Breast epithelium (tissue), 4 donors: ENCODE measurements at regions not wholly inside any gene's neighbourhood (a gene's known extent, or its start where the extent isn't known, plus 50 kb on each side); places are given as distances from the start of the nearest gene placed in this dataset.

Source experiments
- DNase-seq, 2 donors: peaks; one replicate each; pipeline ENCODE4 v3.0.0-alpha.2; 2019; ENCODE audit warnings: low spot score in 2 of 2
- H3K27ac ChIP-seq, 2 donors: fragments of 200-600 bp; sonication (generic) in 1 of 2; one replicate each; pipeline ENCODE4 v1.5.1; 2016 to 2019; ENCODE audit warnings: mild to moderate bottlenecking in 1 of 2
- H3K27me3 ChIP-seq, 2 donors: fragments of 200-600 bp; sonication (generic) in 1 of 2; one replicate each; pipeline versions ENCODE4 v1.5.1 to v1.6.0; 2017 to 2019; ENCODE audit warnings: control low read depth in 1 of 2, mild to moderate bottlenecking in 1 of 2
- H3K36me3 ChIP-seq: fragments of 200-600 bp; one replicate; pipeline ENCODE4 v1.5.1; 2019
- H3K4me1 ChIP-seq, 2 donors: fragments of 200-600 bp; sonication (generic); one replicate each; pipeline ENCODE4 v1.5.1; 2016 to 2019; ENCODE audit warnings: control low read depth in 1 of 2
- H3K4me3 ChIP-seq, 3 donors: fragments of 200-600 bp; sonication (generic); 1 replicate in 2 of 3; 2 replicates in 1 of 3; pipeline ENCODE4 v1.5.1; 2016 to 2019; ENCODE audit warnings: mild to moderate bottlenecking in 3 of 3, moderate library complexity in 2 of 3
- H3K9me3 ChIP-seq, 2 donors: fragments of 200-600 bp; sonication (generic) in 1 of 2; one replicate each; pipeline ENCODE4 v1.5.1; 2016 to 2019; ENCODE audit warnings: control low read depth in 1 of 2
- POLR2A ChIP-seq: fragments of 450-650 bp; IDR thresholded peaks from one replicate; pipeline ENCODE4 v1.6.1; 2016; ENCODE audit warnings: antibody characterized with exemption, mild to moderate bottlenecking, moderate library complexity
- POLR2AphosphoS5 ChIP-seq, 3 donors: sonication (generic); formaldehyde crosslinking; IDR thresholded peaks; one replicate each; pipeline ENCODE4 v1.6.1; 2017; ENCODE audit warnings: antibody characterized with exemption in 3 of 3
- intact Hi-C: fragments of 100-400 bp; cut with DNase I; formaldehyde crosslinking; loops from one replicate; pipeline ENCODE4 v1.15.1; 2023; ENCODE audit warnings: low total_unique reads
- TF ChIP-seq, protein P1 (sequence below), 3 donors: fragments of 450-650 bp; IDR thresholded peaks; one replicate each; pipeline ENCODE4 v1.5.1; 2016 to 2017; ENCODE audit warnings: antibody characterized with exemption in 3 of 3, mild to moderate bottlenecking in 3 of 3, moderate library complexity in 3 of 3

DNA sequence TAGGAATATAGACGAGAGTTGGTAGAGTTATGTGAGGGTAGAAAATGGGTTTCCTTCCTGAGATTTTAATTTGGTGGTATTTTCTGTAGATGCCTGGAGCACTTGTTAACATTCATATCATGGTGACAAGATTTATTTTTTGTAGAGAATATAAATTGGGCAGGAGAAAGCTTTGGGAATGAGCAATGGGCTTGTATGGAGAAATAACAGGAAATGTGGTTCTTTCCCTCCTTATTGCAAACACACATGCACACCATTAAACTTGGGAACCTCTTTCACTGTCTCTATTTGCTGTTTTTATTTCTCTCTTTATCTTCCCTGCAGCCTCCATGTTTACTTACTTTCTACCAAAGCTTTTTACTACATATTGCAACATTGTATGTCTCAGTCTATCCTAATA, 1653.6 kb downstream of the OLFM4 start:
- Histone ChIP-seq H3K27ac (no peak overlapping the region), H3K4me3 (no peak overlapping the region), H3K4me1 (no peaks in the 10 kb centered on the region), H3K9me3 (no peaks in the 10 kb centered on the region), H3K27me3 (no peaks in the 10 kb centered on the region), H3K36me3 (no peaks in the 10 kb centered on the region)
- TF ChIP-seq POLR2AphosphoS5 (IDR thresholded peaks at IDR 0.05) (no peak), POLR2A (no peak)
- TF ChIP-seq, protein P1, sequence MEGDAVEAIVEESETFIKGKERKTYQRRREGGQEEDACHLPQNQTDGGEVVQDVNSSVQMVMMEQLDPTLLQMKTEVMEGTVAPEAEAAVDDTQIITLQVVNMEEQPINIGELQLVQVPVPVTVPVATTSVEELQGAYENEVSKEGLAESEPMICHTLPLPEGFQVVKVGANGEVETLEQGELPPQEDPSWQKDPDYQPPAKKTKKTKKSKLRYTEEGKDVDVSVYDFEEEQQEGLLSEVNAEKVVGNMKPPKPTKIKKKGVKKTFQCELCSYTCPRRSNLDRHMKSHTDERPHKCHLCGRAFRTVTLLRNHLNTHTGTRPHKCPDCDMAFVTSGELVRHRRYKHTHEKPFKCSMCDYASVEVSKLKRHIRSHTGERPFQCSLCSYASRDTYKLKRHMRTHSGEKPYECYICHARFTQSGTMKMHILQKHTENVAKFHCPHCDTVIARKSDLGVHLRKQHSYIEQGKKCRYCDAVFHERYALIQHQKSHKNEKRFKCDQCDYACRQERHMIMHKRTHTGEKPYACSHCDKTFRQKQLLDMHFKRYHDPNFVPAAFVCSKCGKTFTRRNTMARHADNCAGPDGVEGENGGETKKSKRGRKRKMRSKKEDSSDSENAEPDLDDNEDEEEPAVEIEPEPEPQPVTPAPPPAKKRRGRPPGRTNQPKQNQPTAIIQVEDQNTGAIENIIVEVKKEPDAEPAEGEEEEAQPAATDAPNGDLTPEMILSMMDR (IDR thresholded peaks at IDR 0.05), result no peak
- intact Hi-C loops, result no loop called here
- DNase-seq, result no peak

DNA sequence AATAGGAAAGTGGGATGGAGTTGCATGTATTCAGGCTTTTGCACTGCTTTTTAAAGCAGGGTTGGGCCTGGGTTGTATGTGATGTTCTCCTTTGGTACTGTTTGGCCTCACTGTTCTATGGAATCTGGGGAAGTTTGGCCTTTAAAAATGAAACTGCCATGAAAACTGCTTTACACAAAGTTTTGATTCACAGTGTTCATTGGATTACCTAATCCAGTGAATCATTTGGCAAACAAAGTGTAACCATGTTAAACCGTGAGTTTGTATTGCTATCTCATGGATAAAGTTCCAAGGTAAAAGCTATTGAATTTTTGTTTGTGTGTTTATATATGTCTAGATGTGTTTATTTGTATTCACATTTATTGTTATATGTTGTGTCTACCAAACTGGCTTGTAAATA, 1658.6 kb downstream of the OLFM4 start:
- TF ChIP-seq POLR2AphosphoS5 (IDR thresholded peaks at IDR 0.05), result no peak
- TF ChIP-seq POLR2A, result no peak
- TF ChIP-seq, protein P1 (IDR thresholded peaks at IDR 0.05), result no peak
- no peak for DNase-seq
- H3K9me3 ChIP-seq, result no peaks in the 10 kb centered on the region
- no peaks in the 10 kb centered on the region for H3K36me3 ChIP-seq
- no peak overlapping the region for H3K4me3 ChIP-seq
- H3K27me3 ChIP-seq, result no peaks in the 10 kb centered on the region
- H3K27ac ChIP-seq, result no peak overlapping the region
- no peaks in the 10 kb centered on the region for H3K4me1 ChIP-seq
- intact Hi-C loops, result no loop called here

DNA sequence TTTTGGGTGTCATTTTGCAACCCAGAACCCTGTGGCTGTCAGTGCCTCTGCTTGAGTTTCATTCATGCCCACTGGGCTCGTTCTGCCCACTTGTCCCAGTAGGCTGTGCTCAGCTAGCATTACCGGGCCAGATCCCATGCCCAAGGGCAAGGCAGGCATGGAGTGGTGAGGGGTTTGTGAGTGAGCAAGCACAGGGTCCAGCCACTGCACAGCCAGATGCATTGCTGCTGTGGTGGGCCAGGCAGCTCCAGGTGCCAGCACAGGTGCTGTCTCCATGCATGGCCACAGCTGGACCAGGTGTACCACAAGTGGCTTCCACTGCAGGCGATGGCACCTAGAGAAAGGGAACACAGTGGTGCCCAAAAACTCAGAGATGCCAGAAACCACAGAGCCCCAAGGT, 1671.2 kb downstream of the OLFM4 start:
- peaks cover 0 to 8% of the 10 kb centered on the region in 2 donors for H3K9me3 ChIP-seq
- H3K27ac ChIP-seq, result no peak overlapping the region
- intact Hi-C loops, result no loop called here
- H3K4me3 ChIP-seq, result no peak overlapping the region
- no peak for DNase-seq
- TF ChIP-seq POLR2AphosphoS5 (IDR thresholded peaks at IDR 0.05) (no peak), POLR2A (no peak)
- TF ChIP-seq, protein P1 (IDR thresholded peaks at IDR 0.05), result no peak
- no peaks in the 10 kb centered on the region for H3K4me1 ChIP-seq
- H3K36me3 ChIP-seq, result no peaks in the 10 kb centered on the region
- H3K27me3 ChIP-seq, result no peaks in the 10 kb centered on the region

DNA sequence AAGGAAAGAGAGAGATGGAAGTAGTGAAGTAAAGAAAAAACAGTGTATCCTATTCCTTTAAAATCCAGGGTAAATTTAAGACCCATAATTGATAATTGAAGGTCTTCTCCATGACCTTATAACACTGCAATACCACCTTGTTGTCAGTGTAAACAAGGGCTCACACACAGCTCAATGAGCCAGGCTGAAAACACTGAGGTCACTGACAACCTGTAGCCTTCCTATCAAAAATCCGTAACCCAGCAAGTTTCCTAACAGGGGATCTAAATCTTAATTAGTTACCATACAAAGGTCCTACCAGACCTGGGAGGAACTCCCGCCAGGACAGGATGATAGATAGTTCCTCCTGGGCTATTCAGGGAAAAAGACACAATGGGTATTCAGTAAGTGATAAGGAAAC, 1677.1 kb downstream of the OLFM4 start:
- Histone ChIP-seq H3K4me1 (no peaks in the 10 kb centered on the region), H3K9me3 (no peaks in the 10 kb centered on the region), H3K27me3 (no peaks in the 10 kb centered on the region), H3K36me3 (no peaks in the 10 kb centered on the region), H3K4me3 (no peak overlapping the region), H3K27ac (no peak overlapping the region)
- TF ChIP-seq POLR2A, result no peak
- TF ChIP-seq POLR2AphosphoS5 (IDR thresholded peaks at IDR 0.05), result no peak
- TF ChIP-seq, protein P1 (IDR thresholded peaks at IDR 0.05), result no peak
- intact Hi-C loops, result no loop called here
- DNase-seq, result no peak

DNA sequence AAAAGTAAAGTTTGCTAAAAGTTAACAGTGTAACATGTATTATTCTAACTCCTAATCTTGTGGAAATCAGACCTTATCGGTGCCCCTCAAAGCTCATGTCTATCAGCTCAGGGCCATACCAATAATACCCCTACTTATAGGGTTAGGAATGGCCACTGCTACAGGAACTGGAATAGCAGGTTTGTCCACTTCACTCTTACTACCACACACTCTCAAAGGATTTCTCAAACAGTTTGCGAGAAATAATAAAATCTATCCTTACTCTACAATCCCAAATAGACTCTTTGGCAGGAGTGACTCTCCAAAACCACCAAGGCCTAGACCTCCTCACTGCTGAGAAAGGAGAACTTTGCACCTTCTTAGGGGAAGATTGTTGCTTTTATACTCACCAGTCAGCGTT, 1677.7 kb downstream of the OLFM4 start:
- intact Hi-C loops, result no loop called here
- Histone ChIP-seq H3K27ac (no peak overlapping the region), H3K27me3 (no peaks in the 10 kb centered on the region), H3K9me3 (no peaks in the 10 kb centered on the region), H3K4me1 (no peaks in the 10 kb centered on the region), H3K36me3 (no peaks in the 10 kb centered on the region), H3K4me3 (no peak overlapping the region)
- DNase-seq, result no peak
- TF ChIP-seq, protein P1 (IDR thresholded peaks at IDR 0.05), result no peak
